ENCODE measurements at regions not wholly inside any gene's neighbourhood (a gene's known extent, or its start where the extent isn't known, plus 50 kb on each side); places are given as distances from the start of the nearest gene placed in this dataset.

DNA sequence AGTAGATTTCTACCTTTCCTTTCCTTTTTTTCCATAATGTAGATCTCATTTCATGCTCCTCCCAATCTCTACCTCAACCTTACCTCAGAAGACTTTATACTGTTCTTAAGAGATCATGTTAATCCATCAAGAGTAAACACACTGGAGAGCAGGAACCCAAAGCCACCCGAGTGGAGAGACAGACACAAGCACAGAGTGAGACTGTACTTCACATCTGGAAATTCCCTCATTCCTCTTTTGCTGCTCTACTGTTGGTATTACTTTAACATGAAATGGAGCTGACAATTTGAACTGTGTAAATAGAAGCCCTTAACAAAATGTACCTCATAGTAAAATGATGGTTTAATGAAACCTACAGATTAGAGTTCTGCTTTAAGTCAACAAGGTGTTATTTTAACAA, 105.7 kb upstream of the RASGEF1B start:
- Histone ChIP-seq H3K4me1 (ENCODE audit: control insufficient read depth, insufficient read depth, low read length) (no peaks in the 10 kb centered on the region), H3K36me3 (ENCODE audit: control insufficient read depth in 2 of 2, insufficient read depth in 2 of 2, low read length in 2 of 2) (no peaks in the 10 kb centered on the region), H3K27me3 (ENCODE audit: control insufficient read depth in 1 of 2, insufficient read depth in 2 of 2, low read length in 2 of 2) (no peaks in the 10 kb centered on the region), H3K4me3 (ENCODE audit: low read length in 2 of 2) (no peak overlapping the region), H3K9me3 (ENCODE audit: control insufficient read depth in 2 of 2, low read length in 2 of 2) (no peaks in the 10 kb centered on the region), H3K9ac (ENCODE audit: low read length in 2 of 2) (no peak overlapping the region), H3K27ac (ENCODE audit: low read length) (no peak overlapping the region)

DNA sequence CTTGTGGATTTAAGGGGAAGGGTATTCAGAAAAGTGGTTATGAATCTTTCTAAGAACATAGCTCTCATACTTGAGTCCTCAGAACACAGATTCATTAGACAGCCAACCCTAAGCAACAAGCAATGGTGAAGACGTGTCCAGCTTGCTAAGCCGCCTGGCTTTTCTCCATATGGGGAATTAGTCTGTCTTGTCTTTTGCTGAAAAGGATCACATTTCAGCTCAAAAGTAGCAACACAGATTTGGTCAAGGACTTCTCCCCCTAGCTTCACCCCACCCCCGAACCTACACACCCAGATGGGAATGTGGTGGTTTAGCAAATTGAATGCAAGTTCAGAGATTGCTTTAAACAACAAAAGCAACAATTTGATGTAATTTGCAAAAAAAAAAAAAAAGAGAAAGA, 103.3 kb upstream of the RASGEF1B start:
- Histone ChIP-seq H3K4me3 (ENCODE audit: low read length in 2 of 2) (no peak overlapping the region), H3K27me3 (ENCODE audit: control insufficient read depth in 1 of 2, insufficient read depth in 2 of 2, low read length in 2 of 2) (no peaks in the 10 kb centered on the region), H3K9me3 (ENCODE audit: control insufficient read depth in 2 of 2, low read length in 2 of 2) (no peaks in the 10 kb centered on the region), H3K4me1 (ENCODE audit: control insufficient read depth, insufficient read depth, low read length) (no peaks in the 10 kb centered on the region), H3K27ac (ENCODE audit: low read length) (no peak overlapping the region), H3K9ac (ENCODE audit: low read length in 2 of 2) (no peak overlapping the region), H3K36me3 (ENCODE audit: control insufficient read depth in 2 of 2, insufficient read depth in 2 of 2, low read length in 2 of 2) (no peaks in the 10 kb centered on the region)

- H3K27me3 ChIP-seq (ENCODE audit: control insufficient read depth in 1 of 2, insufficient read depth in 2 of 2, low read length in 2 of 2), result no peaks in the 10 kb centered on the region
- no peaks in the 10 kb centered on the region for H3K4me1 ChIP-seq (ENCODE audit: control insufficient read depth, insufficient read depth, low read length)
- H3K9me3 ChIP-seq (ENCODE audit: control insufficient read depth in 2 of 2, low read length in 2 of 2), result no peaks in the 10 kb centered on the region
- H3K36me3 ChIP-seq (ENCODE audit: control insufficient read depth in 2 of 2, insufficient read depth in 2 of 2, low read length in 2 of 2), result no peaks in the 10 kb centered on the region
- no peak overlapping the region for H3K9ac ChIP-seq (ENCODE audit: low read length in 2 of 2)
- no peak overlapping the region for H3K4me3 ChIP-seq (ENCODE audit: low read length in 2 of 2)
- no peak overlapping the region for H3K27ac ChIP-seq (ENCODE audit: low read length)
Measured at GRCh38 chr4:81573840-81574239, 102.1 kb upstream of the RASGEF1B start.

DNA sequence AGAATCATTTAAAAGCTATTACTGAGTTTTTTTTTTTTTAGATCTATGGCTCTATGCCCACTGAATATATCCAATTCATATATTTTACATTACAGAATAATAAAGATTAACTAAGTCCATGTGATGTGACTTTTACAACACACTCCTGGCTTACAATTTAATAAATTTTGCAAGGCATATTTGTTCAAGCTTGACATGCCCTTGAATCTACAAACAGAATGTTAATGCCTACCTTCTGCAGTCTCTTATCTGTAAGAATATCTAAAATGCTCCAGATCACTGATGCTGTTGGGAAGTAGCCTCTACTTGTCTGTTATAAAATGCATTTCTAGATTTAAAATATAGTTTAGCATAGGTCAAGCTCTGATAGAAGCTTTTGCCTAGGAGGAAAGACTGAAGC, 100.7 kb upstream of the RASGEF1B start:
- Histone ChIP-seq H3K27ac (ENCODE audit: low read length) (no peak overlapping the region), H3K9ac (ENCODE audit: low read length in 2 of 2) (no peak overlapping the region), H3K36me3 (ENCODE audit: control insufficient read depth in 2 of 2, insufficient read depth in 2 of 2, low read length in 2 of 2) (no peaks in the 10 kb centered on the region), H3K4me1 (ENCODE audit: control insufficient read depth, insufficient read depth, low read length) (no peaks in the 10 kb centered on the region), H3K4me3 (ENCODE audit: low read length in 2 of 2) (no peak overlapping the region), H3K27me3 (ENCODE audit: control insufficient read depth in 1 of 2, insufficient read depth in 2 of 2, low read length in 2 of 2) (no peaks in the 10 kb centered on the region), H3K9me3 (ENCODE audit: control insufficient read depth in 2 of 2, low read length in 2 of 2) (no peaks in the 10 kb centered on the region)

- Histone ChIP-seq H3K9ac (ENCODE audit: low read length in 2 of 2) (no peak overlapping the region), H3K36me3 (ENCODE audit: control insufficient read depth in 2 of 2, insufficient read depth in 2 of 2, low read length in 2 of 2) (no peaks in the 10 kb centered on the region), H3K4me3 (ENCODE audit: low read length in 2 of 2) (no peak overlapping the region), H3K9me3 (ENCODE audit: control insufficient read depth in 2 of 2, low read length in 2 of 2) (no peaks in the 10 kb centered on the region), H3K4me1 (ENCODE audit: control insufficient read depth, insufficient read depth, low read length) (no peaks in the 10 kb centered on the region), H3K27ac (ENCODE audit: low read length) (no peak overlapping the region), H3K27me3 (ENCODE audit: control insufficient read depth in 1 of 2, insufficient read depth in 2 of 2, low read length in 2 of 2) (no peaks in the 10 kb centered on the region)
Measured at GRCh38 chr4:81571105-81571504, 99.4 kb upstream of the RASGEF1B start.

DNA sequence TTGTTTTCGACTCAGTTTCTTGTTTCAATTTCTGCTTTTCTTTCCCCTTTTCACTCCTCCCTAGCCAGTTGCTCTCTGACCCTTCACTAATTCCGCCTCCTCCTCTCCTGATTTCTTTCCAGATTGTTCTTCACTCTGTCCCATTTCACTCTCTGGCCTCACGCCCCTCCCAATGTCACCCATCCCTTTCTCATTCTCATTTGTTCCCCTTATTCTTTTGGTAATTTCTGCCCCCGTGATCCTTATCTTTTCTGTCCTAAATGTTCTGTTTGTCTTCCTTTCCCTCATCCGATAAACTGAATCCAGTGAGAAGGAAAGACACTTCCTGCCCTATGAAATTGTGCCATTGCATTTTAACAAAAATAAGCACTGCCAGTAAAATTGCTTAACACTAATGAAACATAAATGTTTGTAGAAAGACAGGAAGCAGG, 94.5 kb upstream of the RASGEF1B start:
- H3K4me3 ChIP-seq (ENCODE audit: low read length in 2 of 2), result peak overlapping the region in 1 of 2 donors; percentile 13
- no peaks in the 10 kb centered on the region for H3K9me3 ChIP-seq (ENCODE audit: control insufficient read depth in 2 of 2, low read length in 2 of 2)
- no peak overlapping the region for H3K27ac ChIP-seq (ENCODE audit: low read length)
- H3K9ac ChIP-seq (ENCODE audit: low read length in 2 of 2), result peak overlapping the region in 1 of 2 donors; percentile 17
- no peaks in the 10 kb centered on the region for H3K36me3 ChIP-seq (ENCODE audit: control insufficient read depth in 2 of 2, insufficient read depth in 2 of 2, low read length in 2 of 2)
- H3K4me1 ChIP-seq (ENCODE audit: control insufficient read depth, insufficient read depth, low read length), result no peaks in the 10 kb centered on the region
- no peaks in the 10 kb centered on the region for H3K27me3 ChIP-seq (ENCODE audit: control insufficient read depth in 1 of 2, insufficient read depth in 2 of 2, low read length in 2 of 2)

DNA sequence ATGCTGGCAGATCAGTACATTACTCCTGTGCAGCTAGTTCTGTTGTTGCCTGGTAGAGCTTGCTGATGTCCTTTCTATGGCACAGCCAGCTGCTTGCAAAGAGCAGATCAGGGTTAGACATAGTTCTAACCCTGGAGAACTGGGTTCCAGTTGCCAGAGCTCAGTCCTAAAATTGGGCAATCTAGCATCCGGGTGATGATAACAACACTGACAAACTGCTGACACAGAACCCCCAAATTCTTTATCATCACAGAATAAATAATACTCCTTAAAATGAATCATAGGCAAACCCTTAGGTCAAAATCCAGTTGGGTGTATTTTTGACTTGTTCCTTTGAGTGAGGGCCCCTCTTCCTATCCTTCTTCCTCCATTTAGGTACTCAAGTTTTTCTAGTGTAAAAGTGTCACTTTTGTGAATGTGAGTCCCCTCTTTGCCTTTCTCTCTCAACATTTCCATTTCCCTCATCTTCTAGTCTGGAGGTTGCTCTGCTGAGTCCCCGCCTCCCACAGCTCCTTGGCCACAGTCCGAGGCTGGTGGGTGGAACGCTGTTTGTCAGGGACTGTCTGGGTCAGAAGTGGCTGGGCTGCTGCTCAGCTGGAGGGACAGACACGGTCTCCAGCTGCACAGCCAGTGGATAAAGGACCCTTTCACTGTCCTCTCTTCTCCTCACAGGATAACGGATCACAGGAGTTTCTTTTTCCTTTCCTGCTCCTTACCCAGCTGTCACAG, 93.6 kb upstream of the RASGEF1B start:
- no peak overlapping the region for H3K27ac ChIP-seq (ENCODE audit: low read length)
- no peaks in the 10 kb centered on the region for H3K4me1 ChIP-seq (ENCODE audit: control insufficient read depth, insufficient read depth, low read length)
- H3K4me3 ChIP-seq (ENCODE audit: low read length in 2 of 2), result peak overlapping the region; percentile 13 to 31
- no peaks in the 10 kb centered on the region for H3K36me3 ChIP-seq (ENCODE audit: control insufficient read depth in 2 of 2, insufficient read depth in 2 of 2, low read length in 2 of 2)
- peak overlapping the region in 1 of 2 donors; percentile 17 for H3K9ac ChIP-seq (ENCODE audit: low read length in 2 of 2)
- no peaks in the 10 kb centered on the region for H3K27me3 ChIP-seq (ENCODE audit: control insufficient read depth in 1 of 2, insufficient read depth in 2 of 2, low read length in 2 of 2)
- H3K9me3 ChIP-seq (ENCODE audit: control insufficient read depth in 2 of 2, low read length in 2 of 2), result no peaks in the 10 kb centered on the region

DNA sequence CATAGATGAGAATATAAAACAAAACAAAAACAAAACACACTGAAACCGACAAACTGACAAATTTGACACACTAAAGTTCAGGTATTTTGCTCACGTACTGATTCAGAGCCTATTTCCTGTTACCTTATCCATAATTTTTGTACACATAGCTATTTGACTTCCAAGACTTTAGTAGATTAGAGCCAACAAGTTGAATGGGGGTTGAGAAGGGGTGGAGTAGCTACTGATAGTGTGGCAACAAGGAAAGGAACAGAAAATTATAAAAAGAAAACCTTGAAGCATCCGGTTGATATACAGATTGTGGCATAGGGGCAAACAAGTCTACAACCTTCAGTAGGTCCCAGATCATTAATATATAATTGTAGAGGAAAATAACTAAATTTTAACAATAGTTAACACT, 92.3 kb upstream of the RASGEF1B start:
- Histone ChIP-seq H3K27ac (ENCODE audit: low read length) (no peak overlapping the region), H3K4me1 (ENCODE audit: control insufficient read depth, insufficient read depth, low read length) (no peaks in the 10 kb centered on the region), H3K9me3 (ENCODE audit: control insufficient read depth in 2 of 2, low read length in 2 of 2) (no peaks in the 10 kb centered on the region), H3K36me3 (ENCODE audit: control insufficient read depth in 2 of 2, insufficient read depth in 2 of 2, low read length in 2 of 2) (no peaks in the 10 kb centered on the region), H3K9ac (ENCODE audit: low read length in 2 of 2) (no peak overlapping the region), H3K4me3 (ENCODE audit: low read length in 2 of 2) (no peak overlapping the region), H3K27me3 (ENCODE audit: control insufficient read depth in 1 of 2, insufficient read depth in 2 of 2, low read length in 2 of 2) (no peaks in the 10 kb centered on the region)

DNA sequence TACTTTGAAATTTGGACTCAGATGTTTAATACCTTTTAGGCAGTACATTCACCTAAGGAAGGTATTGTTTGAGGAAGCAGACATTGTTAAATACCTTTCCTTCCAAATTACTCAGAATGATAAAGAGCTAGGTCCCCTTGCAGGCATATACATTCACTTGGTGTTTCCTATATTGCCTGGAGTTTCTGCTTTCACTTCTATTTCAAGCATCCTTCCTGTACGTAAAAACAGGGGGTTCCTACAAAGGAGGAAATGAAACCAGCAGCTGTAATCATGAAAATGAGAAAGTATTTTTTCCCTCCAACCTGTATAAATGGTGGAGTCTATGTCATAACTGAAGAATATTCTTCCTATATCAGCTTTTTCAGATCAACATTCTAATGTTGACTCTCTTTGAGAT, 90.4 kb upstream of the RASGEF1B start:
- Histone ChIP-seq H3K27me3 (ENCODE audit: control insufficient read depth in 1 of 2, insufficient read depth in 2 of 2, low read length in 2 of 2) (no peaks in the 10 kb centered on the region), H3K4me1 (ENCODE audit: control insufficient read depth, insufficient read depth, low read length) (no peaks in the 10 kb centered on the region), H3K4me3 (ENCODE audit: low read length in 2 of 2) (no peak overlapping the region), H3K36me3 (ENCODE audit: control insufficient read depth in 2 of 2, insufficient read depth in 2 of 2, low read length in 2 of 2) (no peaks in the 10 kb centered on the region), H3K27ac (ENCODE audit: low read length) (no peak overlapping the region), H3K9ac (ENCODE audit: low read length in 2 of 2) (no peak overlapping the region), H3K9me3 (ENCODE audit: control insufficient read depth in 2 of 2, low read length in 2 of 2) (no peaks in the 10 kb centered on the region)

DNA sequence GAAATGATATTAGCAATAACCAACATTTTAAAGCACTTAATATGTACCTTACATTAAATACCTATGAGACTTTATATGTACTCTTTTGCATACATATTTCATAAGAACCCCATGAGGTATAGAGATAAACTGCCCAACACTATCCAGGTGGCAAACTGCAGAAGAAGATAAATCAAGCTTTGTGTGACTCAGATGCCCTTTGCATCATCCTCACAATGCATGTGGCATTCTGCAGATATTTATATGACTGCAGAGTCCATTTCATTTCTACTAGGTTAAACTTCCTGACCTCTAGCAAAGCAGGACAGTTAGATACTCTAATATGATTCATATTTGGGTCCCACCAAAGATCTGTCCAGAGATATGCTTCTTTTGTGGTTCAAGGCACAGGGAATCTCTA, 85.6 kb upstream of the RASGEF1B start:
- H3K9ac ChIP-seq (ENCODE audit: low read length in 2 of 2), result no peak overlapping the region
- H3K36me3 ChIP-seq (ENCODE audit: control insufficient read depth in 2 of 2, insufficient read depth in 2 of 2, low read length in 2 of 2), result no peaks in the 10 kb centered on the region
- H3K4me3 ChIP-seq (ENCODE audit: low read length in 2 of 2), result no peak overlapping the region
- no peak overlapping the region for H3K27ac ChIP-seq (ENCODE audit: low read length)
- no peaks in the 10 kb centered on the region for H3K4me1 ChIP-seq (ENCODE audit: control insufficient read depth, insufficient read depth, low read length)
- H3K27me3 ChIP-seq (ENCODE audit: control insufficient read depth in 1 of 2, insufficient read depth in 2 of 2, low read length in 2 of 2), result no peaks in the 10 kb centered on the region
- H3K9me3 ChIP-seq (ENCODE audit: control insufficient read depth in 2 of 2, low read length in 2 of 2), result no peaks in the 10 kb centered on the region

DNA sequence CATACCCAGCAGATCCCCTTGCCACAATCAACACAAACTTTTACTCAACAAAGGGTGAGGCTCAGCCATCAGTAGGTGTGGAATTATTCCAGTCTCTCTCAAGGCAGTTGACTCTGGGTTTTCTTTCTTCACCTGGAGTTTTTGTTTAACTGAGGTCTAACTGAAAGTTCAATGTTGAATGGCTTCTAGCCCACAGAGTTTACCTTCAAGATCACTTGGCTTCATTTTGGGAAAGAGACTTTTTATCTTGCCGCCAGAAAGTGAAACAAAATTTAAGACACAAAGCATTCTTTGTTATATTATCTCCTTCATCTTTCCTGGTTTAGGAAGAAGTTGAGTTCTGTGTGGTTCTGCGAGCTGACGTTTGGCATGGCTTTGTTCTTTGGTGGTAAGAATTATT, 83.8 kb upstream of the RASGEF1B start:
- H3K9ac ChIP-seq (ENCODE audit: low read length in 2 of 2), result no peak overlapping the region
- H3K27ac ChIP-seq (ENCODE audit: low read length), result no peak overlapping the region
- no peaks in the 10 kb centered on the region for H3K36me3 ChIP-seq (ENCODE audit: control insufficient read depth in 2 of 2, insufficient read depth in 2 of 2, low read length in 2 of 2)
- H3K27me3 ChIP-seq (ENCODE audit: control insufficient read depth in 1 of 2, insufficient read depth in 2 of 2, low read length in 2 of 2), result no peaks in the 10 kb centered on the region
- no peak overlapping the region for H3K4me3 ChIP-seq (ENCODE audit: low read length in 2 of 2)
- H3K9me3 ChIP-seq (ENCODE audit: control insufficient read depth in 2 of 2, low read length in 2 of 2), result no peaks in the 10 kb centered on the region
- no peaks in the 10 kb centered on the region for H3K4me1 ChIP-seq (ENCODE audit: control insufficient read depth, insufficient read depth, low read length)

Measured in stomach smooth muscle (tissue), 2 donors.